Activated naive CD8-positive, alpha-beta T cell treated with anti-CD3 and anti-CD28 coated beads for 36 hours (primary cell): ENCODE measurements at regions not wholly inside any gene's neighbourhood (a gene's known extent, or its start where the extent isn't known, plus 50 kb on each side); places are given as distances from the start of the nearest gene placed in this dataset.

Source experiments
- DNase-seq: peaks from one replicate; pipeline ENCODE4 v3.0.0; 2021
- H3K27ac Mint-ChIP-seq: one replicate; pipeline ENCODE4 v1.8.0; 2022; ENCODE audit warnings: mild to moderate bottlenecking, moderate library complexity, mixed read lengths
- H3K27me3 Mint-ChIP-seq: one replicate; pipeline ENCODE4 v1.8.0; 2022; ENCODE audit warnings: mild to moderate bottlenecking, mixed read lengths
- H3K36me3 Mint-ChIP-seq: one replicate; pipeline ENCODE4 v1.8.0; 2021; ENCODE audit warnings: mild to moderate bottlenecking, mixed read lengths
- H3K4me1 Mint-ChIP-seq: one replicate; pipeline ENCODE4 v1.8.0; 2021; ENCODE audit warnings: mixed read lengths
- H3K4me3 Mint-ChIP-seq: one replicate; pipeline ENCODE4 v1.8.0; 2022; ENCODE audit warnings: mild to moderate bottlenecking, moderate library complexity, mixed read lengths
- H3K9me3 Mint-ChIP-seq: one replicate; pipeline ENCODE4 v1.8.0; 2022; ENCODE audit warnings: mixed read lengths

DNA sequence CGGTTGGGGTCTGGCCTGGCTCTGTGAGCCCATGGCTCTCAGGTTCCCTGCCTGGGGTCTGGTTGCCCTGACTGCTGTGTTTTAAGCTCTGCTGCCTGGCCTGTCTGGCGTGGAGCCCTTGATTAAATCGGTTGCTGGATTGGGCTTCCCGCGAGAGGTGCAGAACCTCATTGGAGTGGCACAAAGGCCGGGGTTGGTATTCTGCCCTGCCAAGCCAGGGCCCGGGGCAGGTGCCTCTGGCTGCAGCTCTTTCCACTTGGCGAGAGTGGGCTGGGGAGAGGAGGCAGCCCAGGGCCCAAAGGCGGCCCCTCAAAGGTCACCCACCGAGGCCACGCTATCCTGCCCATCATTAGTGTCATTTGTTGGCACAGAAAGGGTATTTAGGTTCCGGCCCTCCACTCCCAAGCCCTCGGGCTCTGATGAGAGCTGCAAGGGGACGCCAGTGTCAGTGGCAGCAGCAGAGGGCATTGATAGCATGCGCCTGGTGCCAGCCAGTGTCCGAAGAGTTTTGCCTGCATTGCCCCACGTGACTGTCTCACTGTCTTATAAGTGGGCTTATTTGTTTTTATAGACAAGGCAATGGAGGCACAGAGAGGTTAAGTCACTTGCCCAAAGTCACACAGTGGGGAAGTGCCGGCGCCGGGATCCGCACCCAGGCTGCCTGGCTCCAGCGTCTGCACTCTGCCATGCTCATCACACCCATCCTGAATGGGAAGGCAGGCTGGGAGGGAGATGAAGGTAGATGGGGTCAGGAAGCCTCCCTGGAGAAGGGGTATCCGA, 68.0 kb upstream of the CIBAR2 start:
- no peak overlapping the region for H3K27ac Mint-ChIP-seq
- no peaks in the 10 kb centered on the region for H3K4me1 Mint-ChIP-seq
- no peak overlapping the region for H3K4me3 Mint-ChIP-seq
- H3K9me3 Mint-ChIP-seq = peaks cover 11% of the 10 kb centered on the region
- H3K36me3 Mint-ChIP-seq = no peaks in the 10 kb centered on the region
- no peak for DNase-seq
- H3K27me3 Mint-ChIP-seq = peaks cover 20% of the 10 kb centered on the region

DNA sequence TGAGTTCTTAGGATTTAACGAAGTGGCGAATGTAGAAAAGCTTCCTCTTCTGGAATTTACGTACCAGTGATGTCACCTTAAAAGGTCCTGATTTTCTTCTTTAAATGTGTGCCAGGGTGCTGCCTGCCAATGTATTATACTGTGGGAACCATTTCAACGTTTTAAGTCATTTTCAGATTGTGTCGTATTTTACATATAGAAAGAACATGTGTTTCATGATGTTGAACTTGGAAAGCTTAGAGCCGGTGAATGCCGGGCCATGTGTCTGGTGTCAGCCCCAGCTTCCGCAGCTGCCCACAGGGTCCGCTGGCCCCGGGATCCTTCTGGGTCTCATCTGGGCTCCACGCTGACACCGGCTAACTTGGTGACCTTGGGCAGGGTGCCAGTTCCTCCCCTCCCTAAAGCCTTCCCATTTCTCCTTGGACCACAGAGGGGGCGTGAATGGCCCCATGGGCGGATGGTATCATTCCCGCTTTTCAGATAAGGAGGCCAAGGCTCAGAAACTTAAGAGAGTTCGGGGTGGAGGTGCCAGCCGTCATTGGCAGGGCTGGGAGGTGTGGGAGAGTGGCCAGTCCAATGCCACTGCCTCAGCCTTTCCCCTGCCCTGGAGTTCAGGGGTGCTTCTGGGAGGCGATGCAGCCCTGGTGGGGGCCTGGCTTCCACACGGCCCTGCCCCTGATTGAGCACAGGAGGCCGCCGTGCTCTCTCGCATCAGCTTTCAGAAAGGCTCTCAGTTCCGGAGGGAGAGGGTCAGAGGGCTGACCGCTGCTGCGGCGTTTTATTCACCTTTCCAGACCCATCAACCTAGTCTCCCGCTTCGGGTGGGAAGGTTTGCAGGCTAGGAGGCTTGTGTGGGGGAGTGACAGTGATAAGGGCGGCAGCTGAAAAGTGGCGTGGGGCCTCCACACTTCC, 68.8 kb upstream of the CIBAR2 start:
- peaks cover 12% of the 10 kb centered on the region for H3K27me3 Mint-ChIP-seq
- peaks cover 11% of the 10 kb centered on the region for H3K9me3 Mint-ChIP-seq
- H3K27ac Mint-ChIP-seq = no peak overlapping the region
- no peaks in the 10 kb centered on the region for H3K36me3 Mint-ChIP-seq
- H3K4me1 Mint-ChIP-seq = no peaks in the 10 kb centered on the region
- DNase-seq = no peak
- H3K4me3 Mint-ChIP-seq = no peak overlapping the region

DNA sequence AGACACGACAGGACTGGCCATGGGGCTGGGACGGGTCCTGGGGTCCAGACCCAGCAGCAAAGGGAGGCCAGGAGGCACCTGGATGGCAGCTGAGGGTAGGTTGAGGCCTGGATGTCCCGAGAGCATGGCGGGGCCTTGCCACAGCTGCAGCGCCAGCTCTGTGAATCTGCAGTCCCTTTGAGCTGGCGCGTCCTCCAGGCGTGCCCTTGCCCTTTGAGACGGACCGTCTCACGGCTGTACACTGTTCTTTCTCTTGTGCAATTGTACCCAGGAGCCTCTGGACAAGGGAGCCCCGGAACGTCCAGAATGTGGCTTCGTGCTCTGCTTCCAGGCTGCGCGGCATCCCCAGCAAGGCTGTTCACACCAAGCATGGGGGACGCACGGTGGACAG, 69.5 kb upstream of the CIBAR2 start:
- H3K4me3 Mint-ChIP-seq = no peak overlapping the region
- H3K36me3 Mint-ChIP-seq = no peaks in the 10 kb centered on the region
- H3K27ac Mint-ChIP-seq = no peak overlapping the region
- H3K4me1 Mint-ChIP-seq = no peaks in the 10 kb centered on the region
- no peak for DNase-seq
- peaks cover 7% of the 10 kb centered on the region for H3K27me3 Mint-ChIP-seq
- H3K9me3 Mint-ChIP-seq = peaks cover 11% of the 10 kb centered on the region

DNA sequence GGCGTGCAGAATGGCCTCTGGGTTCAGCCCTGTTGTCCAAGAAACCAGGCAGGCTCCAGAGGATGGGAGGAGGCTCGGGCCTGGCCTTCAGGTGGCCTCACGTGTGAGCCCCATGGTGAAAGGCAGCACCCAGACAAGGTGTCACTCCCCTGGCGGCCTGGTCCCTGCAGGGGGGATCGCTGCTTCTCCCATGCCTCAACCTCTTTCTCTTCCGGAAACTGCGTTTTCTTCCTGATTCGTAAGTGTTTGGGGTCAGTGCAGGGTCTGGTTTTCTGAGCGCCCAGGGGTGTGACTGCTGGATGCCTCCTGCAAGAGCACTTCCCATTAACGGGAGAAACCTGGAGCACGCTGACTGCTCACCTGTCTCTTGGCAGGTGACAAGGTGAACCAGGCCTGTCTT, 70.0 kb upstream of the CIBAR2 start:
- Mint-ChIP-seq H3K27ac (no peak overlapping the region), H3K4me1 (no peaks in the 10 kb centered on the region), H3K9me3 (peaks cover 11% of the 10 kb centered on the region), H3K27me3 (peaks cover 5% of the 10 kb centered on the region), H3K36me3 (no peaks in the 10 kb centered on the region), H3K4me3 (no peak overlapping the region)
- DNase-seq = no peak

DNA sequence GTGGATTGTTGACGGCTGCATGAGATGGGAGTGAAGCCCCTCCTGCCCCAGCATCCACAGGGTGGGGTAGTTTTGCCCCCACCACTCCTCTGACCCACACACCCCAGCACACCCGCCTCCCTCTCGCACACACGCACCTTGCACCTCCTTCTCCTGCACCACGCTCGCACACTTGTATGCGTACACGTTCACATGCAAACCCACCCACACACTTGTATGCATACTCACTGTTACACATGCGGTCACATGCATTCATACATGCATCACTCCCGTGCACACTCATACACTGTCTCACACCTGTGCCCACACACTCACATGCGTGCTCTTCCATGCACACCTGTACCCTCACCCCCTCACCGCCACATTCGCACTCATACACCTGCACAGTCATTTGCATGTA, 70.5 kb upstream of the CIBAR2 start:
- Mint-ChIP-seq H3K36me3 (no peaks in the 10 kb centered on the region), H3K4me1 (no peaks in the 10 kb centered on the region)

DNA sequence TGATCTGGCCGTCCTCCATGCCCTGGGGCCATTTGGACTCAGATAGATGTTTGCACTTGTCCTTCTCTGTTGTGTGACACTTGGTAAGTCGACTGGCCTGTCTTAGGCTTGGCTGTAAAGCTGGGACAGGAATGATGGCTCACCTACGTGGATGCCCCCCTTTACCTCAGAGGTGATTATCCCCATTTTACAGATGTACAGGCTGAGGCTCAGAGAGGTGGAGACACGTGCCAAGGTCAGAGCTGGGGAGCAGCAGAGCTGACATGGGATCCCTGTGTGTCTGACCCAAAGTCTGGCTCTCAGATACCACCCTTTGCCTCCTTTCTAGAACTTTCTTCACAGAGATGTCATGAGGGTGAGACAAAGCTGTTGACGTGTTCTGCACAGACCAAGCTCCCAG, 71.3 kb upstream of the CIBAR2 start:
- Mint-ChIP-seq H3K4me1 (no peaks in the 10 kb centered on the region), H3K9me3 (peaks cover 11% of the 10 kb centered on the region), H3K27ac (no peak overlapping the region), H3K27me3 (no peaks in the 10 kb centered on the region), H3K36me3 (peaks cover 3% of the 10 kb centered on the region), H3K4me3 (no peak overlapping the region)
- DNase-seq = no peak

More for the DNA sequence above, 70.5 kb upstream of the CIBAR2 start:
- Mint-ChIP-seq H3K27me3 (peaks cover 4% of the 10 kb centered on the region), H3K9me3 (peaks cover 11% of the 10 kb centered on the region), H3K27ac (no peak overlapping the region), H3K4me3 (no peak overlapping the region)
- no peak for DNase-seq

DNA sequence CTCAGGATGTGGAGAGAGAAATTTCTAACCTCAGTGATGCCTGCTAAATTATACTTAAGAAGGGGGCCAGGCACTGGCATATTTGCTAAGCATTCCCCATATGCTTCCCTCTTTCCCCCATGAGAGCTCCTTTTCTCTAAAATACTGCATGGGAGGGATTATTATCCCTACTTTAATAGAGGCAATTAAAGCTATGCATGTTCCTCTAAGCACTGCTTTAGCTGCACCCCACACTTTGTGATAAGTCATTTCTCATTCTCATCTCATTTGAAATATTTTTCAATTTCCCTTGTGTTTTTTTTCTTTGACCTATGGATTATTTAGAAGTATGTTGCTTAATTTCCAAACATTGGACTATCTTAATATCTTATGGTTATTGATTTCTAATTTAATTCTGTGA, 72.1 kb upstream of the CIBAR2 start:
- Mint-ChIP-seq H3K36me3 (peaks cover 3% of the 10 kb centered on the region), H3K9me3 (peaks cover 15% of the 10 kb centered on the region), H3K4me1 (no peaks in the 10 kb centered on the region), H3K27ac (no peak overlapping the region), H3K4me3 (no peak overlapping the region), H3K27me3 (no peaks in the 10 kb centered on the region)
- DNase-seq = no peak

DNA sequence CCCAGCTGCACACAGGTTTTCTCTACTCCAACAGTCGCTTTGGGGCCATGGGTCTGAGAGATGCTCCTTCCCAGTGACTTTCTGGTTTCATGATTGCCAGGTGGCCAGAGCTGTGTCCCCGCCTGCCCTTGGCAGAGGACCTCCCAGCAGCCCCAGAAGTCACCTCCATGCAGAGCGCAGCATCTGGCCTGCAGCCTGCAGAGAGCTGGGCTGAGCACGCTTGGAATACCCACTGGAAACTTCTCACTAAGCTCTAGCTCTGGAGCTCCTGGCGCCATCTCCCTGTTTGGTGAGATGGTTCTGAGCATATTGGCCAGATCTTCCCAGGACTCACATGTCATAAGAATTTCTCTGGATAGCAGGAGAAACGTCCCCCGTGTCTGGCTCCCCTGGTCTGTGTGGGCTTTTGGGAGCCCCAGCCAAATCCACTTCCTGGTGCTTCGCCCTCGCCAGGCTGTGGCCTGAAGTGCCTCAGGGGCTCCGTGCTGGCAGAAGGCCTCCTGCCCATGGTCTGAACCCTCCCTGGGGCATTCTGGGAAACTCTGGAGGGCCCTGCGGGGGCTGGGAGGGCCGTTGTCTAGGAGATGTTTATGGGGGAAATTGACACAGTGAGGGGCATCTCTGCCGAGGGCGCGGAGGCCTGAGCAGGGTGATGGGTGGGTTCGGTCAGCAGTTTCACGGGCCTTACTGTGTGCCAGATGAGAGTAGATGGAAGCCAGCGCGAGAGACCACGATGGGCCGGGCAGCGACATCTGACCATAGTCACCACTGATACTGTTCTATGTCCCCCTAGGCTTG, 73.2 kb upstream of the CIBAR2 start:
- no peak overlapping the region for H3K4me3 Mint-ChIP-seq

DNA sequence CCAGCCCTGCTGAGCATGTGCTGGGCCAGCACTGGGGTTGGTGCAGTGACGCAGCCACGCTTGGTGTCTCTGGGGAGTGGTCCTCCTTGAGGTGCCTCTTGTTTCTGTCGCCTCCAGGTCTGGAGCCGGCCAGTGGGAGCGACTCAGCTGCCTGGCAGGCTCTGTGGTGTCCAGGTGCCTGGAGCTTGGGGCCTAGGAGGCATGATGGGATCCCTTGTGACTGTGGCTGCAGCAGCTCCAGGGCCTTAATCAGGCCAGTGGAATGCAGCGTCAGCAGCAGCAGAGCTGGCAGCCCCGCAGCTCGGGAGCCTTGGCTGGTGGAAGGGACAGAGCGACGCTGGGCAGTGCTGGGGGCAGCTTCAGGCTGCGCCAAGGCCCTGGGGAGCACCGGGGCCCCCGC, 74.7 kb upstream of the CIBAR2 start:
- Mint-ChIP-seq H3K27ac (no peak overlapping the region), H3K4me1 (no peaks in the 10 kb centered on the region), H3K27me3 (no peaks in the 10 kb centered on the region), H3K4me3 (no peak overlapping the region), H3K36me3 (peaks cover 3% of the 10 kb centered on the region), H3K9me3 (peaks cover 19% of the 10 kb centered on the region)
- no peak for DNase-seq

More for the DNA sequence above, 73.2 kb upstream of the CIBAR2 start:
- Mint-ChIP-seq H3K27me3 (no peaks in the 10 kb centered on the region), H3K4me1 (no peaks in the 10 kb centered on the region), H3K36me3 (peaks cover 3% of the 10 kb centered on the region), H3K27ac (no peak overlapping the region), H3K9me3 (peaks cover 19% of the 10 kb centered on the region)
- no peak for DNase-seq

DNA sequence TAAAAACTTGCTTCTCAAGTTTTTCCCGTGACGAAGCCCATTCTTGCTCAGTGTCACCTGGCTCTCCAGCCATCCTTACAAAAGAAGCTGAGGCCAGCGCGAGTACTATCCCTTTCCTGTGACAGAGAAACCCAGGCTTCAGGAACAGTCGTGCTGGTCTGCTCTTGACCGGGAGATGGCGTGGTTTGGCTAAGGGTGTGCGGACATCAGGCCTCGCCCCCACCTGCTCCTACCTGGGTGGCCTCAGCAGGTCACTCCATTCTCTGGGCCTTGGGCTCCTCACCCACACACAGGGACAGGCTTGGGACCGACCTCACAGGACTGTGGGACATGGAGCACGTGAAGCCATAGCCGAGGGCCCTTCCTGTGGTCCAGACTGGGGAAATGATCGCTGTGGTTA, 75.2 kb upstream of the CIBAR2 start:
- Mint-ChIP-seq H3K27ac (no peak overlapping the region), H3K9me3 (peaks cover 19% of the 10 kb centered on the region), H3K36me3 (peaks cover 3% of the 10 kb centered on the region), H3K4me1 (no peaks in the 10 kb centered on the region), H3K27me3 (no peaks in the 10 kb centered on the region), H3K4me3 (no peak overlapping the region)
- DNase-seq = no peak

DNA sequence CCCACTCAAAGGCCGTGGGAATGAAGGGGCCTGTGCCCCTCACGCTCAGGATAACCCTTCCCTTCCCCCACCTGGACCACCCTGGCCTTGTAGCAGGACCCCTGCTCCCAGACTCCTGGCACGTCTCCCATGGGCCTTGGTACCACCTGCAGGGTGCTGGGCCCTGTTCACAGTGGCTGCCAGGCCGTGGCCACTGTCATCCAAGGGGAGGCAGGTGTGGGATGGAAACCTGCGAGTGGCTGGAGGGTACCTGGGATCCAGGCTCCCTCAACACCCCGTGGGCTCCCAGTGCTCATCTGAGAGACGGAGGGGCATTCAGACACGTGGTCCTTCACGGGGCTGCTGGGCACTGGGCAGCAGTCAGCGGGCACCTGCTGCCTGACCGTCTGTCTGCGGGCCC, 75.6 kb upstream of the CIBAR2 start:
- no peaks in the 10 kb centered on the region for H3K27me3 Mint-ChIP-seq
- H3K4me3 Mint-ChIP-seq = no peak overlapping the region

DNA sequence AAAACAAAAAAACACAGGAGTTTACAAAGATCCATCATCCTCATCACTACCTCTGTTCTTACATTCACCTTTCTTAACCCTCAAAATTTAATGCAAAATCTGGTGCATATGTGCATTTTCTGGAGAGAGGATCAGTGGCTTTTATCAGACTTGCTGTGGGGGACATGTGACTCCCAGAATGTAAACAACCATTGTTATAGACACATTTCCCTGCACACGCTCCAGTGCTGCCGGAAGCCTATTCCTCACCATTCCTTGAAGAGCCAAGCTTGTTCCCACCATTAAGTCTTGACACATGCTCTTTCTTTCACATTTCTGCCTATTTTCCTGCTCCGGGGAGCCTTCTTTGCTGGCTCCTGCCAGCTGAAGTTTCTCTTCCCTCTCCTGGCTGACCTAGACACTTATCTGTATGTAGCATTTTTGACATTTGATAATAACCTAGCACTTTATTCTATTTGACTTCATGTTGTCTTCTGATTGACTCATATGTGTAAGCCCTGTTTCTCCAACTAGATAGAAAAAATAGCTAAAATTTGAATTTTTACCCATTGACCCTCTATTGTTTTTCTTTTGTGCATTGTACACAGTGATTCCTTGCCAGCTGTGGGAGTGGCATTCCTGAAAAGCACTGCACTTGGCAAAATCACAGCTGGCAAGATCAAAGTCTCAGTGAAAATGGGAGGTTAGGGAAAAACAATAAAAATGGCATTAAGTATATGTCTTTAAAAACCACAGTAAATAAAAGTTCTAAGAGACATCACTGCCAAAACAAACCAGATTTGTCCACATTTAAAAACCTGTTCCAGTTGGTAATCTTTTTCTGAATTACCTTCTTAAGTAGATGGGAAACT, 76.8 kb upstream of the CIBAR2 start:
- Mint-ChIP-seq H3K27me3 (no peaks in the 10 kb centered on the region), H3K4me3 (no peak overlapping the region), H3K27ac (no peak overlapping the region), H3K9me3 (peaks cover 17% of the 10 kb centered on the region), H3K4me1 (no peaks in the 10 kb centered on the region), H3K36me3 (peaks cover 3% of the 10 kb centered on the region)
- no peak for DNase-seq

More for the DNA sequence above, 75.6 kb upstream of the CIBAR2 start:
- Mint-ChIP-seq H3K36me3 (peaks cover 3% of the 10 kb centered on the region), H3K27ac (no peak overlapping the region), H3K4me1 (no peaks in the 10 kb centered on the region), H3K9me3 (peaks cover 19% of the 10 kb centered on the region)
- DNase-seq = no peak

DNA sequence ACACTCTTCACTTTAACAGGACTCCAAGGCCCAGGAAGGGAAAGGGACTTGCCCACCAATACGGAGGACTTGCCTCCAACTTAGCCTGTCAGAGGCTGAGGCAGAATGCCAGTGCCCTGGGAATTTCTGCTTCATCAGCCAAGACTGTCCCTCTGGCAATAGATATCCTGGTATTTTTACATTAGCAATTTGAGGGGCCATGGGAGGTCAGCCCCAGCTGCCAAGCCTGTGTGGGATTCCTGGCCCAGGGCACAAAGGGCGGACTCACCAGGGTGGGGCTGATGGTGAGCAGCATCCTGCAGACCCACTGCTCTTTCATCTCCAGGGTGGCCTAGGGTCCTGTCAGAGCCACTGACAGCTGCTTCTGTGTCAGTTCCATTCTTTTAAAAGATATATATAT, 78.3 kb upstream of the CIBAR2 start:
- peaks cover 3% of the 10 kb centered on the region for H3K36me3 Mint-ChIP-seq
- no peak overlapping the region for H3K4me3 Mint-ChIP-seq
- H3K27ac Mint-ChIP-seq = no peak overlapping the region
- peaks cover 9% of the 10 kb centered on the region for H3K9me3 Mint-ChIP-seq
- DNase-seq = no peak
- H3K27me3 Mint-ChIP-seq = no peaks in the 10 kb centered on the region
- H3K4me1 Mint-ChIP-seq = no peaks in the 10 kb centered on the region

DNA sequence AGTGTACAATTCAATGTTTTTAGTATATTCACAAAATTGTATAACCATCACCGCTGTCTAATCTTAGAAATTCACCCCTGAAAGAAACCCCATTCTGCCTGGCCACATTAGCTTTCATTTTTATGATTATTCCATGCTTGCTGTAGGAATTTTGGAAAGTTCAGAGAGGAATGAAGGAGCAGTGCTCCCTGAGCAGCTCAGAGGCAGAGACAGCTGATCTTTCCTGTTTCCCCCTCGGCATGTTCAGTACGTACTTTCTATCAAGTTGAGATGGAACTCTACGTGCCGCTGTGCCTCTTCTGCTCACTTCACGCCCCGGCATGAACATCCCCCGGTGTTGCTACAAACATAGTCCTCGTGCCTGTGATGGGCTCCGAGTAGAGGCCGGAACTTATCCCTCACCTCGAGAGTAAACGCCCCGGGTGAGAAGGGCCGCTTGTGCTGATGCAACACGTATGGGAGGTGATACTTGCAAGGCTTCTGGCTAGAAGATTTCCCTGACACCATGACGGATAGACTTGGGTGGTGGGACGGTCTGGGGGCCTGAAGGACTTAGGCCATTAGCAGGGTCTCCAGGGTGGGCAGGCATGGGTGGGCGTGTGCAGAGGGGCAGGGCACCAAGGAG, 79.2 kb upstream of the CIBAR2 start:
- no peak overlapping the region for H3K4me3 Mint-ChIP-seq

More for the DNA sequence above, 79.2 kb upstream of the CIBAR2 start:
- Mint-ChIP-seq H3K27ac (no peak overlapping the region), H3K36me3 (peaks cover 3% of the 10 kb centered on the region), H3K9me3 (peaks cover 9% of the 10 kb centered on the region), H3K4me1 (no peaks in the 10 kb centered on the region), H3K27me3 (no peaks in the 10 kb centered on the region)
- DNase-seq = no peak
